Thoracic aorta (tissue), 2 donors: ENCODE measurements at regions not wholly inside any gene's neighbourhood (a gene's known extent, or its start where the extent isn't known, plus 50 kb on each side); places are given as distances from the start of the nearest gene placed in this dataset.

ENCODE experiments used
- ATAC-seq: fragments of 150-250 bp; one replicate; pipeline ENCODE4 v1.8.0; 2017; ENCODE audit warnings: low read depth; ENCODE audit not compliant: insufficient number of reproducible peaks, low FRiP score
- DNase-seq: peaks from one replicate; pipeline ENCODE4 v3.0.0-alpha.2; 2020; ENCODE audit warnings: low spot score
- H3K27ac ChIP-seq, 2 donors: fragments of 200-600 bp; sonication (generic); 1 replicate in 1 of 2; 2 replicates in 1 of 2; pipeline ENCODE4 v1.5.1; 2016; ENCODE audit warnings: mild to moderate bottlenecking in 2 of 2, moderate library complexity in 2 of 2
- H3K27me3 ChIP-seq: fragments of 200-600 bp; sonication (generic); replicated peaks from 2 replicates; pipeline ENCODE4 v1.6.0; 2016; ENCODE audit warnings: mild to moderate bottlenecking; ENCODE audit not compliant: insufficient read depth
- H3K36me3 ChIP-seq: fragments of 200-600 bp; sonication (generic); one replicate; pipeline ENCODE4 v1.5.1; 2016
- H3K4me1 ChIP-seq, 2 donors: fragments of 200-600 bp; sonication (generic); 1 replicate in 1 of 2; 2 replicates in 1 of 2; pipeline versions ENCODE4 v1.5.1 to v1.6.0; 2016; ENCODE audit warnings: low read depth in 2 of 2, mild to moderate bottlenecking in 1 of 2; ENCODE audit not compliant: control insufficient read depth in 1 of 2
- H3K4me3 ChIP-seq: fragments of 200-600 bp; sonication (generic); 2 replicates; pipeline ENCODE4 v1.5.1; 2016; ENCODE audit warnings: mild to moderate bottlenecking
- H3K9me3 ChIP-seq: fragments of 200-600 bp; sonication (generic); 2 replicates; pipeline ENCODE4 v1.5.1; 2016
- TF ChIP-seq, protein P1 (sequence below): fragments of 200-600 bp; sonication (generic); IDR thresholded peaks from one replicate; pipeline ENCODE4 v1.5.1; 2019; ENCODE audit warnings: antibody characterized with exemption

DNA sequence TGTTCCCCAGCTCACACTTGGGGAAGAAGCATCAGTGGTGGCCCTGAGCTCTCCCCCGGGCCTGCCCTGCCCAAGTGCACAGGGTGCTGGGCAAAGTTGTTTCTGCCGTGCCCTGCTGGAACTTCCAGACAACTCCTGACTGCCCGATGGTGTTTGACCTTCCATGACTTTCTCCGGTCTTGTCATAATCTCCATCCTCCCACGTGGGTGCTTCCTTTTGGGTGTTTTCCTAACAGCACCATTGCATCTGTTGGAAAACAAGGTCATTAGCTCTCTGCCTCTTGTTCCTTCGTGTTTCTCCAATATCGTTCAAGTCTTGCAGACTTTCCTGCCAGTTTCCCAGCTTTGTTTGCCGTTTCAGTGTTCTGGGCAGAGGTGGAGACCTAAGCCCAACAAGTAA is 68.7 kb upstream of the TIAM2 start:
- Histone ChIP-seq H3K27me3 (no peaks in the 10 kb centered on the region), H3K36me3 (no peaks in the 10 kb centered on the region), H3K4me3 (no peak overlapping the region), H3K4me1 (no peaks in the 10 kb centered on the region), H3K9me3 (no peaks in the 10 kb centered on the region), H3K27ac (no peak overlapping the region)
- DNase-seq, result no peak
- TF ChIP-seq, protein P1, sequence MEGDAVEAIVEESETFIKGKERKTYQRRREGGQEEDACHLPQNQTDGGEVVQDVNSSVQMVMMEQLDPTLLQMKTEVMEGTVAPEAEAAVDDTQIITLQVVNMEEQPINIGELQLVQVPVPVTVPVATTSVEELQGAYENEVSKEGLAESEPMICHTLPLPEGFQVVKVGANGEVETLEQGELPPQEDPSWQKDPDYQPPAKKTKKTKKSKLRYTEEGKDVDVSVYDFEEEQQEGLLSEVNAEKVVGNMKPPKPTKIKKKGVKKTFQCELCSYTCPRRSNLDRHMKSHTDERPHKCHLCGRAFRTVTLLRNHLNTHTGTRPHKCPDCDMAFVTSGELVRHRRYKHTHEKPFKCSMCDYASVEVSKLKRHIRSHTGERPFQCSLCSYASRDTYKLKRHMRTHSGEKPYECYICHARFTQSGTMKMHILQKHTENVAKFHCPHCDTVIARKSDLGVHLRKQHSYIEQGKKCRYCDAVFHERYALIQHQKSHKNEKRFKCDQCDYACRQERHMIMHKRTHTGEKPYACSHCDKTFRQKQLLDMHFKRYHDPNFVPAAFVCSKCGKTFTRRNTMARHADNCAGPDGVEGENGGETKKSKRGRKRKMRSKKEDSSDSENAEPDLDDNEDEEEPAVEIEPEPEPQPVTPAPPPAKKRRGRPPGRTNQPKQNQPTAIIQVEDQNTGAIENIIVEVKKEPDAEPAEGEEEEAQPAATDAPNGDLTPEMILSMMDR, result no peak
- ATAC-seq, result no peak

DNA sequence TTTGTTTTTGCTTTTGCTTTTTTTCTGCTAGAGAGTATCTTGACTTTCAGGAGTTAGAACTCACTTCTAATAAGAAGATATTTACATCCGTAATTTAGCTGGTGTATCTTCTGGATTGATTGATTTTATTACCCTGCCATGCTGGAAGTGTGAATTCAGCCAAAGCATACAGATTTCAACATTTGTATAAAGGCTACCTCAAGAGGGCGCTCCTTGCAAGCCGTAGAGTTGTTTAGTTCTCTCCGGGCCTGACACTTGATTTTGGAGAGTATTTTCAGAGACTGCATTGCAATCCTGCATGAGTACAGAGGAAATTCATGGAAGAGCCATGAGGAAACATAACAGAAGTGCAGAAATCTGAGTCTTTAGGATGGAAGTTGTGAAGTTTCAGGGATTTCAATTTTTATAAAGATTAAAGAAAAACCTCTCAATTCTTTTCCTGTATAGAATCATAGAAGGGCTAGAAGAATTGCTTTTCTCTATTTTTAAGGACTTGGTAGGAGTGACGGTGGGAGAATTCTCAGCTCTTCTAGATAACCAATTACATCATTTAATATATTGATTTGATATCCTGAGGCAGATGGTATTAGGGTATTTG is 66.7 kb upstream of the TIAM2 start:
- Histone ChIP-seq H3K27ac (no peak overlapping the region), H3K9me3 (no peaks in the 10 kb centered on the region), H3K4me3 (no peak overlapping the region), H3K4me1 (peaks cover 0 to 6% of the 10 kb centered on the region in 2 donors), H3K36me3 (no peaks in the 10 kb centered on the region), H3K27me3 (no peaks in the 10 kb centered on the region)
- TF ChIP-seq, protein P1, result peak; percentile 73
- ATAC-seq (no peak), DNase-seq (peak; percentile 29)

DNA sequence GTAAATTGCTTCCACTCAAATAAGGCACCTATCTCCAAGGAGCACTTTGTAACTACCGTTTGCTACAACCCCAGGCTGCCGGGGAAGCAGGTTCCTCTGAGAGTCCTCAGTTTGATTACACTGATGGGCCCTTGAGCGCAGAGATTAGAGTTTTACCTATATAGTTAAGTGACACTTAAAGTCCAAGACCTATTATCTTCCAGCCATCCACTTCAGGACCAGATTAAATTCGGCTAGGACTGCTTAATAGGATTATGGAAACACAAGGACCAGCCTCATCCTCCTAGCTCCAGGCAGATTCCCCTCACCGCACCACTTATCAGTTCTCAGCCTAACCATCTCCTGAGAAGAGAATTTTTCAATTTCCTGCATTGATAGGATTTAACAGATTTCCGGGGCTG is 64.7 kb upstream of the TIAM2 start:
- ATAC-seq (no peak), DNase-seq (no peak)
- Histone ChIP-seq H3K4me3 (no peak overlapping the region), H3K4me1 (peaks cover 0 to 6% of the 10 kb centered on the region in 2 donors), H3K27ac (no peak overlapping the region), H3K36me3 (no peaks in the 10 kb centered on the region), H3K9me3 (no peaks in the 10 kb centered on the region), H3K27me3 (no peaks in the 10 kb centered on the region)
- TF ChIP-seq, protein P1, result no peak

DNA sequence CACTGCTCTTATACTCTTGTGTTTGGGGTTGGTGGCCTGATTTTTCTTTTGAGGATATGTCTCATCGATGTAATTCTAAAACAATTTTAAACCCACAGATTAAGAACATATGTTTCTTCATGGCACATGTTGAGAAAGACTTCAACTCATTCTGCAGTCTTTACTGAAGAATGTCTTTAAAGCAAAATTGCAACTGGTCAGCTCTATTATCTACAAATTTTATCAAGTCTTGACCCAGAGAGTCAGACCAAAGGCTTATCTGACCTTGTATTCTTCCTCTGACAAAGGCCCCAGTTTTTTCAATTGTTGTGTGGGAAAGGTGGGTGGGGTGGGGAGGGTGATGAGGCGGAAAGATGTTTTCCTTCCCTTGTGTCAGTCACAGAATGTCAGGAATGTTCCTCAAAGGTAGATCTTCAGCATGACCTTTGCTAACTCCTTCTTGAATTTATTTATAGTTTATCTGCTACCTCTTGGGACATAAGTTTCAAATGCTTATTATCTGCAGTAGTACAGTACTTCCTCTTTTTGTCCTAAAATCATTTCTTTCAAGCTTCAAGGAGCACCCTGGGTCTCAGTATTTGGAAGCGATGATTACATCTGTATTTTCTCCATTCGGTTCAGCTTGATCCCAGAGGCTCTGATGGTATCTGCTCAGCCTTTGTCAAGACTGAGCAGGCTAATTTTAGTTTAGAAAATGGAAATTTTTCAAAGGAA is 63.2 kb upstream of the TIAM2 start:
- H3K4me3 ChIP-seq, result no peak overlapping the region
- H3K9me3 ChIP-seq, result no peaks in the 10 kb centered on the region
- H3K27me3 ChIP-seq, result no peaks in the 10 kb centered on the region
- peaks cover 0 to 6% of the 10 kb centered on the region in 2 donors for H3K4me1 ChIP-seq
- no peaks in the 10 kb centered on the region for H3K36me3 ChIP-seq
- H3K27ac ChIP-seq, result no peak overlapping the region
- ATAC-seq (no peak), DNase-seq (no peak)
- TF ChIP-seq, protein P1, result no peak

DNA sequence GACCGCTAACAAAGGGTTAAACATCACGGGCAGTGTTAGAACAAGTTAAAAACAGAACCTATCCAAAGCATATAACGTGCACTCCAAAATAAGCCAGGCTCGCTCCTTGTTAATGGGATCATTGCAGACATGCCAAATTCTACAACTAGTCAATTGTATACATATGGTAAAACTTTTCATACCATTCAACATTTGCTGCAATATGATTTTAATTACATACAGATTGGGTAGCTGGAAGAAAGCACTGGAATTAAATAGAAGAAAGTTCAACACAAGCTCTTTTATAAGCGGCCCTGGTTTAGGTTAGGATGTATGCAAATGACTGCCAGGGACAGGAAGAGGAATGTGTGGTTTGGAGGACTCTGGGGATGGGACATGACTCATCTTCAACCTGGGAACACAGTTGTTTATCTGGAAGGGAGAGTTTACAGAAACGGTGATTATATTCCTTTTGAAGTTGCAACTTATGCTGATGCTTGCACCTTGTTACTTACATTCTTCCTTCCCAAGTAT is 62.5 kb upstream of the TIAM2 start:
- no peaks in the 10 kb centered on the region for H3K9me3 ChIP-seq
- no peak overlapping the region for H3K4me3 ChIP-seq
- no peak for DNase-seq
- H3K27ac ChIP-seq, result no peak overlapping the region
- TF ChIP-seq, protein P1, result no peak
- no peaks in the 10 kb centered on the region for H3K36me3 ChIP-seq
- peaks cover 4 to 6% of the 10 kb centered on the region in 2 donors for H3K4me1 ChIP-seq
- no peaks in the 10 kb centered on the region for H3K27me3 ChIP-seq
- no peak for ATAC-seq
